Thoracic aorta (tissue), 2 donors: ENCODE measurements at regions not wholly inside any gene's neighbourhood (a gene's known extent, or its start where the extent isn't known, plus 50 kb on each side); places are given as distances from the start of the nearest gene placed in this dataset.
A peak's percentile ranks its signal among the peaks of the same experiment; 100 is the strongest.

Experiments used
- ATAC-seq: fragments of 150-250 bp; one replicate; pipeline ENCODE4 v1.8.0; 2017; ENCODE audit warnings: low read depth; ENCODE audit not compliant: insufficient number of reproducible peaks, low FRiP score
- DNase-seq: peaks from one replicate; pipeline ENCODE4 v3.0.0-alpha.2; 2020; ENCODE audit warnings: low spot score
- H3K27ac ChIP-seq, 2 donors: fragments of 200-600 bp; sonication (generic); 1 replicate in 1 of 2; 2 replicates in 1 of 2; pipeline ENCODE4 v1.5.1; 2016; ENCODE audit warnings: mild to moderate bottlenecking in 2 of 2, moderate library complexity in 2 of 2
- H3K27me3 ChIP-seq: fragments of 200-600 bp; sonication (generic); replicated peaks from 2 replicates; pipeline ENCODE4 v1.6.0; 2016; ENCODE audit warnings: mild to moderate bottlenecking; ENCODE audit not compliant: insufficient read depth
- H3K36me3 ChIP-seq: fragments of 200-600 bp; sonication (generic); one replicate; pipeline ENCODE4 v1.5.1; 2016
- H3K4me1 ChIP-seq, 2 donors: fragments of 200-600 bp; sonication (generic); 1 replicate in 1 of 2; 2 replicates in 1 of 2; pipeline versions ENCODE4 v1.5.1 to v1.6.0; 2016; ENCODE audit warnings: low read depth in 2 of 2, mild to moderate bottlenecking in 1 of 2; ENCODE audit not compliant: control insufficient read depth in 1 of 2
- H3K4me3 ChIP-seq: fragments of 200-600 bp; sonication (generic); 2 replicates; pipeline ENCODE4 v1.5.1; 2016; ENCODE audit warnings: mild to moderate bottlenecking
- H3K9me3 ChIP-seq: fragments of 200-600 bp; sonication (generic); 2 replicates; pipeline ENCODE4 v1.5.1; 2016
- CTCF ChIP-seq: fragments of 200-600 bp; sonication (generic); IDR thresholded peaks from one replicate; pipeline ENCODE4 v1.5.1; 2019; ENCODE audit warnings: antibody characterized with exemption

GRCh38 chr2:38152913-38153312 is 77.0 kb upstream of the CYP1B1 start:
- no peak for DNase-seq
- ATAC-seq, result no peak
- Histone ChIP-seq H3K4me1 (peaks cover 0 to 13% of the 10 kb centered on the region in 2 donors), H3K27me3 (no peaks in the 10 kb centered on the region), H3K27ac (no peak overlapping the region), H3K4me3 (no peak overlapping the region), H3K9me3 (no peaks in the 10 kb centered on the region), H3K36me3 (no peaks in the 10 kb centered on the region)
- TF ChIP-seq CTCF, result no peak

GRCh38 chr2:38152035-38152434 is 76.1 kb upstream of the CYP1B1 start:
- Histone ChIP-seq H3K4me3 (no peak overlapping the region), H3K36me3 (no peaks in the 10 kb centered on the region), H3K27me3 (no peaks in the 10 kb centered on the region), H3K9me3 (no peaks in the 10 kb centered on the region), H3K4me1 (peaks cover 5 to 21% of the 10 kb centered on the region in 2 donors), H3K27ac (no peak overlapping the region)
- ATAC-seq (no peak), DNase-seq (no peak)
- TF ChIP-seq CTCF, result no peak

GRCh38 chr2:38149531-38149930 is 73.6 kb upstream of the CYP1B1 start:
- H3K27ac ChIP-seq, result no peak overlapping the region
- H3K4me1 ChIP-seq, result peaks cover 12 to 28% of the 10 kb centered on the region in 2 donors
- ATAC-seq, result no peak
- no peak for DNase-seq
- H3K27me3 ChIP-seq, result no peaks in the 10 kb centered on the region
- no peaks in the 10 kb centered on the region for H3K9me3 ChIP-seq
- TF ChIP-seq CTCF, result no peak
- H3K4me3 ChIP-seq, result no peak overlapping the region
- no peaks in the 10 kb centered on the region for H3K36me3 ChIP-seq

GRCh38 chr2:38148501-38148900 is 72.5 kb upstream of the CYP1B1 start:
- no peak for ATAC-seq
- Histone ChIP-seq H3K27ac (no peak overlapping the region), H3K4me1 (peaks cover 12 to 25% of the 10 kb centered on the region in 2 donors), H3K9me3 (no peaks in the 10 kb centered on the region), H3K27me3 (no peaks in the 10 kb centered on the region), H3K36me3 (no peaks in the 10 kb centered on the region), H3K4me3 (no peak overlapping the region)
- no peak for TF ChIP-seq CTCF
- DNase-seq, result no peak

- no peak for ATAC-seq
- no peaks in the 10 kb centered on the region for H3K36me3 ChIP-seq
- H3K4me1 ChIP-seq, result peaks cover 12 to 25% of the 10 kb centered on the region in 2 donors
- no peaks in the 10 kb centered on the region for H3K9me3 ChIP-seq
- TF ChIP-seq CTCF, result no peak
- no peak for DNase-seq
- peak overlapping the region; percentile 73 to 82 for H3K27ac ChIP-seq
- H3K4me3 ChIP-seq, result no peak overlapping the region
- no peaks in the 10 kb centered on the region for H3K27me3 ChIP-seq
These were observed 71.6 kb upstream of the CYP1B1 start for GRCh38 chr2:38147333-38148121.
